ENCODE measurements at regions not wholly inside any gene's neighbourhood (a gene's known extent, or its start where the extent isn't known, plus 50 kb on each side); places are given as distances from the start of the nearest gene placed in this dataset.

DNA sequence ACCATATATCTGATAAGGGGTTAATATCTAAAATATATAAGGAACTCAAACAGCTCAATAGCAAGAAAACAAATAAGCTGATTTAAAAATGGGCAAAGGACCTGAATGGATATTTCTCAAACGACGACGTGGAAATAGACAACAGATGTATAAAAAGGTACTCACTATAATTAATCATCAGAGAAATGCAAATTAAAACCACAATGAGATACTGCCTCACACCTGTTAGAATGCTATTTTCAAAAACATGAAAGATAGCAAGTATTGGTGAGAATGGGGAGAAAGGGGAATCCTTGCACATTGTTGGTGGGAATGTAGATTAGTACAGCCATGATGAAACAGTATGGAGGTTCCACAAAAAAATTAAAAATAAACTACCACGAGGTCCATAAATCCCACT lies 163.2 kb downstream of the DKK1 start:
- TF ChIP-seq, protein P1, sequence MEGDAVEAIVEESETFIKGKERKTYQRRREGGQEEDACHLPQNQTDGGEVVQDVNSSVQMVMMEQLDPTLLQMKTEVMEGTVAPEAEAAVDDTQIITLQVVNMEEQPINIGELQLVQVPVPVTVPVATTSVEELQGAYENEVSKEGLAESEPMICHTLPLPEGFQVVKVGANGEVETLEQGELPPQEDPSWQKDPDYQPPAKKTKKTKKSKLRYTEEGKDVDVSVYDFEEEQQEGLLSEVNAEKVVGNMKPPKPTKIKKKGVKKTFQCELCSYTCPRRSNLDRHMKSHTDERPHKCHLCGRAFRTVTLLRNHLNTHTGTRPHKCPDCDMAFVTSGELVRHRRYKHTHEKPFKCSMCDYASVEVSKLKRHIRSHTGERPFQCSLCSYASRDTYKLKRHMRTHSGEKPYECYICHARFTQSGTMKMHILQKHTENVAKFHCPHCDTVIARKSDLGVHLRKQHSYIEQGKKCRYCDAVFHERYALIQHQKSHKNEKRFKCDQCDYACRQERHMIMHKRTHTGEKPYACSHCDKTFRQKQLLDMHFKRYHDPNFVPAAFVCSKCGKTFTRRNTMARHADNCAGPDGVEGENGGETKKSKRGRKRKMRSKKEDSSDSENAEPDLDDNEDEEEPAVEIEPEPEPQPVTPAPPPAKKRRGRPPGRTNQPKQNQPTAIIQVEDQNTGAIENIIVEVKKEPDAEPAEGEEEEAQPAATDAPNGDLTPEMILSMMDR (conservative IDR thresholded peaks at IDR 0.05 in 1 of 2, IDR thresholded peaks at IDR 0.05 in 1 of 2; ENCODE audit: extremely low read depth in 1 of 2, insufficient read depth in 1 of 2, low read depth in 1 of 2, low read length in 2 of 2), result no peak
- no peak for TF ChIP-seq EZH2 (IDR thresholded peaks at IDR 0.05; ENCODE audit: borderline replicate concordance, low read length)
